Mesenchymal stem cell (in vitro differentiated cells and primary cell): ENCODE measurements at regions not wholly inside any gene's neighbourhood (a gene's known extent, or its start where the extent isn't known, plus 50 kb on each side); places are given as distances from the start of the nearest gene placed in this dataset.
"Not testable (repeated sequence)": the region's sequence is repeated elsewhere in the genome, so short reads cannot be mapped to it uniquely, and the experiment has no call there.

Experiments used
- DNase-seq: peaks from one replicate; pipeline ENCODE4 v3.0.0-alpha.2; 2013
- H2AFZ ChIP-seq: one replicate; pipeline ENCODE4 v1.6.1; 2013; ENCODE audit warnings: low read depth, mild to moderate bottlenecking, control low read depth, inconsistent platforms, low read length, moderate library complexity
- H2AK5ac ChIP-seq: 2 replicates; pipeline ENCODE4 v1.6.1; 2013; ENCODE audit warnings: low read length, moderate library complexity, mild to moderate bottlenecking, inconsistent platforms; ENCODE audit not compliant: severe bottlenecking
- H2BK120ac ChIP-seq: one replicate; pipeline ENCODE4 v1.6.1; 2013; ENCODE audit warnings: low read depth, mild to moderate bottlenecking, inconsistent platforms, low read length, moderate library complexity
- H2BK12ac ChIP-seq, 2 experiments: one replicate each; pipeline ENCODE4 v1.6.1; 2013; ENCODE audit warnings: inconsistent platforms in 2 of 2, low read length in 2 of 2, mild to moderate bottlenecking in 2 of 2, moderate library complexity in 2 of 2, control low read depth in 1 of 2
- H2BK15ac ChIP-seq: one replicate; pipeline ENCODE4 v1.6.1; 2013; ENCODE audit warnings: mild to moderate bottlenecking, low read depth, inconsistent platforms; ENCODE audit not compliant: poor library complexity, severe bottlenecking
- H2BK5ac ChIP-seq: 2 replicates; pipeline ENCODE4 v1.6.1; 2013; ENCODE audit warnings: low read depth, mild to moderate bottlenecking, low read length, control low read depth, inconsistent platforms; ENCODE audit not compliant: poor library complexity, severe bottlenecking
- H3K14ac ChIP-seq, 2 experiments: one replicate each; pipeline ENCODE4 v1.6.1; 2013; ENCODE audit warnings: inconsistent platforms in 2 of 2, low read length in 2 of 2, control low read depth in 1 of 2, mild to moderate bottlenecking in 1 of 2, moderate library complexity in 1 of 2
- H3K18ac ChIP-seq, 2 experiments: one replicate each; pipeline ENCODE4 v1.6.1; 2013; ENCODE audit warnings: inconsistent platforms in 2 of 2, low read length in 2 of 2, control low read depth in 1 of 2, low read depth in 1 of 2, mild to moderate bottlenecking in 1 of 2
- H3K23ac ChIP-seq, 2 experiments: one replicate each; pipeline ENCODE4 v1.6.1; 2013; ENCODE audit warnings: inconsistent platforms in 2 of 2, low read length in 2 of 2, mild to moderate bottlenecking in 2 of 2, moderate library complexity in 2 of 2, control low read depth in 1 of 2
- H3K27ac ChIP-seq: 2 replicates; pipeline ENCODE4 v1.5.1; 2013; ENCODE audit warnings: mild to moderate bottlenecking, moderate library complexity, low read length, control low read depth, inconsistent platforms; ENCODE audit not compliant: poor library complexity, severe bottlenecking
- H3K27me3 ChIP-seq, 2 experiments: 2 replicates each; pipeline versions ENCODE4 v1.6.1 to v1.7.0; 2013; ENCODE audit warnings: low read length in 2 of 2, mild to moderate bottlenecking in 2 of 2, moderate library complexity in 2 of 2, control low read depth in 1 of 2, inconsistent platforms in 1 of 2; ENCODE audit not compliant: control insufficient read depth in 1 of 2, insufficient read depth in 1 of 2
- H3K36me3 ChIP-seq, 2 experiments: 2 replicates each; pipeline versions ENCODE4 v1.6.1 to v1.7.0; 2013; ENCODE audit warnings: low read length in 2 of 2, control low read depth in 1 of 2, inconsistent platforms in 1 of 2, low read depth in 1 of 2, mild to moderate bottlenecking in 1 of 2; ENCODE audit not compliant: insufficient read depth in 2 of 2, control insufficient read depth in 1 of 2
- H3K4ac ChIP-seq, 2 experiments: one replicate each; pipeline ENCODE4 v1.6.1; 2013; ENCODE audit warnings: inconsistent platforms in 2 of 2, low read length in 2 of 2, mild to moderate bottlenecking in 2 of 2, moderate library complexity in 2 of 2, control low read depth in 1 of 2, low read depth in 1 of 2
- H3K4me1 ChIP-seq: 2 replicates; pipeline ENCODE4 v1.6.1; 2013; ENCODE audit warnings: low read depth, low read length, control low read depth; ENCODE audit not compliant: control insufficient read depth, insufficient read depth
- H3K4me2 ChIP-seq: 2 replicates; pipeline ENCODE4 v1.6.1; 2013; ENCODE audit warnings: low read length, mild to moderate bottlenecking, inconsistent platforms; ENCODE audit not compliant: poor library complexity, severe bottlenecking
- H3K4me3 ChIP-seq, 2 experiments: 2 replicates each; pipeline versions ENCODE4 v1.5.1 to v1.7.0; 2013; ENCODE audit warnings: low read length in 2 of 2, mild to moderate bottlenecking in 2 of 2, control low read depth in 1 of 2, low read depth in 1 of 2; ENCODE audit not compliant: insufficient read depth in 1 of 2
- H3K79me1 ChIP-seq: replicated peaks from 2 replicates; pipeline ENCODE4 v1.6.1; 2013; ENCODE audit warnings: mild to moderate bottlenecking, control low read depth, low read length, inconsistent platforms; ENCODE audit not compliant: poor library complexity, severe bottlenecking
- H3K9ac ChIP-seq: 2 replicates; pipeline ENCODE4 v1.7.0; 2013; ENCODE audit warnings: mild to moderate bottlenecking, low read length, moderate library complexity
- H3K9me3 ChIP-seq: 2 replicates; pipeline ENCODE4 v1.7.0; 2013; ENCODE audit warnings: mild to moderate bottlenecking, low read length; ENCODE audit not compliant: control insufficient read depth
- H4K8ac ChIP-seq: one replicate; pipeline ENCODE4 v1.6.1; 2013; ENCODE audit warnings: inconsistent platforms, mild to moderate bottlenecking, low read length, moderate library complexity
- H4K91ac ChIP-seq: one replicate; pipeline ENCODE4 v1.6.1; 2013; ENCODE audit warnings: mild to moderate bottlenecking, low read length, inconsistent platforms
- whole genome bisulfite sequencing: methylation state at CpG from one replicate; pipeline ENCODE4 v1.1.7; 2013; ENCODE audit warnings: mixed read lengths; 5-methylcytosine and 5-hydroxymethylcytosine counted together

- DNase-seq, result peak; percentile 31
- Histone ChIP-seq H2AFZ (no peak overlapping the region), H3K27ac (no peak overlapping the region), H3K9ac (no peak overlapping the region), H3K18ac (no peak overlapping the region), H3K27me3 (peaks cover 0 to 2% of the 10 kb centered on the region in 2 experiments), H3K4me1 (no peaks in the 10 kb centered on the region), H2BK5ac (no peak overlapping the region), H3K4me3 (no peak overlapping the region), H2BK15ac (no peak overlapping the region), H3K36me3 (no peaks in the 10 kb centered on the region), H2AK5ac (no peak overlapping the region), H3K9me3 (no peaks in the 10 kb centered on the region), H3K4ac (no peak overlapping the region), H2BK12ac (no peak overlapping the region), H3K4me2 (no peak overlapping the region), H3K23ac (no peak overlapping the region), H4K8ac (no peak overlapping the region), H3K79me1 (no peaks in the 10 kb centered on the region), H4K91ac (no peak overlapping the region), H3K14ac (no peak overlapping the region), H2BK120ac (no peak overlapping the region)
- 68% methylated on average over 2 of the region's 2 CpGs for WGBS
These were observed 69.6 kb downstream of the SERTM2 start for GRCh38 chrX:111581086-111581485.

DNA sequence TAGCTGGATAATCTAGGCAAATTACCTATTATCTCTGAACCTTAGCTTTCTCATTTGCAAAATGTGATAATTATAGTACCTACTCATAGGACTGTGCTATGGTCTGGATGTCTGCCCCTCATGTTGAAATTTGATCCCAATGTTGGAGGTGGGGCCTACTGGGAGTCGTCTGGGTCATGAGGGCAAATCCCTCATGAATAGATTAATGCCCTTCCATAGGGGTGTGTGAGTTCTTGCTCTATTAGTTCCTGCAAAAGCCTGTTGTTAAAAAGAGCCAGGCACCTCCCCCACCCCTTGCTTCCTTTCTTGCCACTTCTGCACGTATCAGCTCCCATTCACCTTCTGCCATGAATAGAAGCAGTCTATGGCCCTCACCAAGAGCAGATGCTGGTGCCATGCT lies 73.9 kb downstream of the SERTM2 start:
- no peak overlapping the region for H4K91ac ChIP-seq
- no peaks in the 10 kb centered on the region for H3K9me3 ChIP-seq
- no peak overlapping the region for H2BK120ac ChIP-seq
- H3K27me3 ChIP-seq, result peaks cover 0 to 2% of the 10 kb centered on the region in 2 experiments
- H2BK15ac ChIP-seq, result no peak overlapping the region
- no peaks in the 10 kb centered on the region for H3K79me1 ChIP-seq
- no peak overlapping the region for H3K18ac ChIP-seq
- no peak overlapping the region for H2AFZ ChIP-seq
- H3K9ac ChIP-seq, result no peak overlapping the region
- H3K36me3 ChIP-seq, result no peaks in the 10 kb centered on the region
- H4K8ac ChIP-seq, result no peak overlapping the region
- no peak for DNase-seq
- H3K4me1 ChIP-seq, result no peaks in the 10 kb centered on the region
- no CpG with 5 or more reads among the region's 2 CpGs for WGBS
- H3K4me2 ChIP-seq, result no peak overlapping the region
- H2BK5ac ChIP-seq, result no peak overlapping the region
- no peak overlapping the region for H3K4me3 ChIP-seq
- no peak overlapping the region for H2BK12ac ChIP-seq
- no peak overlapping the region for H2AK5ac ChIP-seq
- H3K14ac ChIP-seq, result no peak overlapping the region
- H3K23ac ChIP-seq, result no peak overlapping the region
- no peak overlapping the region for H3K27ac ChIP-seq
- H3K4ac ChIP-seq, result no peak overlapping the region

DNA sequence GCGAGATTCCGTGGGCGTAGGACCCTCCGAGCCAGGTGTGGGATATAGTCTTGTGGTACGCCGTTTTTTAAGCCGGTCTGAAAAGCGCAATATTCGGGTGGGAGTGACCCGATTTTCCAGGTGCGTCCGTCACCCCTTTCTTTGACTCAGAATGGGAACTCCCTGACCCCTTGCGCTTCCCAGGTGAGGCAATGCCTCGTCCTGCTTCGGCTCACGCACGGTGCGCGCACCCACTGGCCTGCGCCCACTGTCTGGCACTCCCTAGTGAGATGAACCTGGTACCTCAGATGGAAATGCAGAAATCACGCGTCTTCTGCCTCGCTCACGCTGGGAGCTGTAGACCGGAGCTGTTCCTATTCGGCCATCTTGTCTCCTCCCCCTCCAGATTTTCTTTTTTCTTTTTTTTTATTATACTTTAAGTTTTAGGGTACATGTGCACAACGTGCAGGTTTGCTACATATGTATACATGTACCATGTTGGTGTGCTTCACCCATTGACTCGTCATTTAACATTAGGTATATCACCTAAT lies 83.0 kb downstream of the SERTM2 start:
- not testable (repeated sequence) for DNase-seq, H3K4me2 ChIP-seq, H3K4me1 ChIP-seq, H3K27ac ChIP-seq, H2AK5ac ChIP-seq, H2BK5ac ChIP-seq, H4K8ac ChIP-seq, H3K4ac ChIP-seq, H2BK12ac ChIP-seq, H4K91ac ChIP-seq, H3K18ac ChIP-seq, H3K27me3 ChIP-seq, H3K9me3 ChIP-seq, H3K4me3 ChIP-seq, H2BK120ac ChIP-seq, H3K9ac ChIP-seq, H3K79me1 ChIP-seq, H3K23ac ChIP-seq, H3K36me3 ChIP-seq, H2BK15ac ChIP-seq, H3K14ac ChIP-seq, H2AFZ ChIP-seq
- WGBS, result 97% methylated on average over 12 of the region's 28 CpGs

DNA sequence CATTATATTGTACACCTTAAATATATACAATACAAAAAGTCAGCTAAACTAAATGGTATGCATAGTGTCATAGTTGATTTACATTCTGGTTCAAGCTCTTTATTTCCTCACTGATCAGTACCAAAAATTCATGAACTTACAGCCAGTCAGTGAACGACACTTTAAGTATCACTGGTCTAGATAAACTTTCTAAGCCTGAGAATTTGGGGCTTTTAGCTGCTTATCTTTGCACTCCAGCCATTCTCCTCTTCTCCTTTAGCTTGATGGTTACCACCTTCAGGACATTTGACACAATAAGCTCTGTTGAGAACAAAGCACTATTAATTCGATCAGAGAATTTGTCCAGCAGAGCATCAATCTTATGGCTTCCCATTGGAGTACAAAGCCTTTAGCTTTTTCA lies 83.0 kb upstream of the ALG13 start:
- no peak overlapping the region for H3K4ac ChIP-seq
- H3K9ac ChIP-seq, result no peak overlapping the region
- H2BK120ac ChIP-seq, result no peak overlapping the region
- no peak overlapping the region for H2AFZ ChIP-seq
- H3K18ac ChIP-seq, result no peak overlapping the region
- no peak overlapping the region for H2BK12ac ChIP-seq
- no peak overlapping the region for H4K91ac ChIP-seq
- no peak for DNase-seq
- H3K36me3 ChIP-seq, result no peaks in the 10 kb centered on the region
- H3K4me1 ChIP-seq, result no peaks in the 10 kb centered on the region
- H2BK15ac ChIP-seq, result no peak overlapping the region
- no peak overlapping the region for H3K4me2 ChIP-seq
- H3K27ac ChIP-seq, result no peak overlapping the region
- WGBS, result 85% methylated on average over 2 of the region's 2 CpGs
- no peak overlapping the region for H2AK5ac ChIP-seq
- H3K14ac ChIP-seq, result no peak overlapping the region
- H3K79me1 ChIP-seq, result no peaks in the 10 kb centered on the region
- peaks cover 0 to 4% of the 10 kb centered on the region in 2 experiments for H3K27me3 ChIP-seq
- H2BK5ac ChIP-seq, result no peak overlapping the region
- no peak overlapping the region for H4K8ac ChIP-seq
- H3K4me3 ChIP-seq, result no peak overlapping the region
- no peaks in the 10 kb centered on the region for H3K9me3 ChIP-seq
- no peak overlapping the region for H3K23ac ChIP-seq
